Prostate gland (tissue), 2 donors: ENCODE measurements at regions not wholly inside any gene's neighbourhood (a gene's known extent, or its start where the extent isn't known, plus 50 kb on each side); places are given as distances from the start of the nearest gene placed in this dataset.

Experiments
- POLR2A ChIP-seq: fragments of 450-650 bp; IDR thresholded peaks from one replicate; pipeline ENCODE4 v1.6.1; 2016; ENCODE audit warnings: antibody characterized with exemption, mild to moderate bottlenecking
- POLR2AphosphoS5 ChIP-seq: sonication (generic); formaldehyde crosslinking; IDR thresholded peaks from one replicate; pipeline ENCODE4 v1.6.1; 2017; ENCODE audit warnings: antibody characterized with exemption
- TF ChIP-seq, protein P1 (sequence below), 4 experiments: fragments of 200-600 bp in 2 of 4; fragments of 450-650 bp in 2 of 4; sonication (generic) in 2 of 4; IDR thresholded peaks; 1 replicate in 3 of 4; 2 replicates in 1 of 4; pipeline ENCODE4 v1.5.1; 2016 to 2019; ENCODE audit warnings: antibody characterized with exemption in 4 of 4, mild to moderate bottlenecking in 2 of 4, moderate library complexity in 2 of 4

GRCh38 chr20:60144974-60145527, 186.8 kb downstream of the CDH26 start:
- TF ChIP-seq POLR2A, result no peak
- TF ChIP-seq POLR2AphosphoS5, result no peak
- TF ChIP-seq, protein P1, sequence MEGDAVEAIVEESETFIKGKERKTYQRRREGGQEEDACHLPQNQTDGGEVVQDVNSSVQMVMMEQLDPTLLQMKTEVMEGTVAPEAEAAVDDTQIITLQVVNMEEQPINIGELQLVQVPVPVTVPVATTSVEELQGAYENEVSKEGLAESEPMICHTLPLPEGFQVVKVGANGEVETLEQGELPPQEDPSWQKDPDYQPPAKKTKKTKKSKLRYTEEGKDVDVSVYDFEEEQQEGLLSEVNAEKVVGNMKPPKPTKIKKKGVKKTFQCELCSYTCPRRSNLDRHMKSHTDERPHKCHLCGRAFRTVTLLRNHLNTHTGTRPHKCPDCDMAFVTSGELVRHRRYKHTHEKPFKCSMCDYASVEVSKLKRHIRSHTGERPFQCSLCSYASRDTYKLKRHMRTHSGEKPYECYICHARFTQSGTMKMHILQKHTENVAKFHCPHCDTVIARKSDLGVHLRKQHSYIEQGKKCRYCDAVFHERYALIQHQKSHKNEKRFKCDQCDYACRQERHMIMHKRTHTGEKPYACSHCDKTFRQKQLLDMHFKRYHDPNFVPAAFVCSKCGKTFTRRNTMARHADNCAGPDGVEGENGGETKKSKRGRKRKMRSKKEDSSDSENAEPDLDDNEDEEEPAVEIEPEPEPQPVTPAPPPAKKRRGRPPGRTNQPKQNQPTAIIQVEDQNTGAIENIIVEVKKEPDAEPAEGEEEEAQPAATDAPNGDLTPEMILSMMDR (IDR thresholded peaks at IDR 0.05), result no peak
